ENCODE measurements at regions not wholly inside any gene's neighbourhood (a gene's known extent, or its start where the extent isn't known, plus 50 kb on each side); places are given as distances from the start of the nearest gene placed in this dataset.

GRCh38 chr10:131534836-131535235, 223.3 kb upstream of the TCERG1L start:
- ATAC-seq (no peak), FAIRE-seq (no peak), DNase-seq (ENCODE audit: low spot score) (no peak)
- CTCF ChIA-PET (ENCODE audit: low intra/inter-chr PET ratio, low total read pairs), result no interaction called here
- intact Hi-C loops (cut with micrococcal nuclease; ENCODE audit: unreplicated experiment), result no loop called here
- no peak overlapping the region for H3K27ac ChIP-seq (ENCODE audit: extremely low read length, insufficient read depth, low read length)
- peaks cover 6 to 42% of the 10 kb centered on the region in 2 experiments; a peak in 4 of 5 replicates for H3K27me3 ChIP-seq (ENCODE audit: control insufficient read depth in 1 of 2, insufficient read depth in 2 of 2, low read length in 2 of 2)
- no peak overlapping the region for H3K9ac ChIP-seq (ENCODE audit: insufficient read depth, low read depth, low read length)
- 14% methylated on average over 4 of the region's 11 CpGs for WGBS (ENCODE audit: low lambda C conversion rate)
- no peaks in the 10 kb centered on the region for H3K79me2 ChIP-seq (ENCODE audit: insufficient read depth, low read length)
- no peak overlapping the region for H3K4me3 ChIP-seq (replicated peaks in 1 of 3; ENCODE audit: insufficient read depth in 1 of 3, low read depth in 2 of 3, low read length in 3 of 3)
- TF ChIP-seq ZNF773 (CRISPR knock-in tag; IDR thresholded peaks at IDR 0.05; ENCODE audit: borderline replicate concordance) (no peak), ATM (IDR thresholded peaks at IDR 0.05; ENCODE audit: borderline replicate concordance) (no peak), ZNF747 (CRISPR knock-in tag; IDR thresholded peaks at IDR 0.05; ENCODE audit: borderline replicate concordance) (no peak)
- H4K20me1 ChIP-seq (ENCODE audit: insufficient read depth, low read length), result no peaks in the 10 kb centered on the region
- BruUV-seq (replicated peaks), result no TSS peak
- no peak overlapping the region for H3K4me2 ChIP-seq (ENCODE audit: low read depth, low read length)
- H2AFZ ChIP-seq (ENCODE audit: low read length), result no peak overlapping the region
- in situ Hi-C loops (cut with HindIII; ENCODE audit: extremely low pct_ligation_motif_present, low pct_unique_long_range_greater_than_20kb), result no loop called here
- no peaks in the 10 kb centered on the region for H3K4me1 ChIP-seq (ENCODE audit: insufficient read depth, low read length)
- POLR2A ChIA-PET, result no interaction called here
- H3K9me3 ChIP-seq (ENCODE audit: low read length), result no peaks in the 10 kb centered on the region
- H3K36me3 ChIP-seq (replicated peaks in 1 of 2; ENCODE audit: control insufficient read depth in 1 of 2, insufficient read depth in 2 of 2, low read length in 2 of 2), result no peaks in the 10 kb centered on the region

DNA sequence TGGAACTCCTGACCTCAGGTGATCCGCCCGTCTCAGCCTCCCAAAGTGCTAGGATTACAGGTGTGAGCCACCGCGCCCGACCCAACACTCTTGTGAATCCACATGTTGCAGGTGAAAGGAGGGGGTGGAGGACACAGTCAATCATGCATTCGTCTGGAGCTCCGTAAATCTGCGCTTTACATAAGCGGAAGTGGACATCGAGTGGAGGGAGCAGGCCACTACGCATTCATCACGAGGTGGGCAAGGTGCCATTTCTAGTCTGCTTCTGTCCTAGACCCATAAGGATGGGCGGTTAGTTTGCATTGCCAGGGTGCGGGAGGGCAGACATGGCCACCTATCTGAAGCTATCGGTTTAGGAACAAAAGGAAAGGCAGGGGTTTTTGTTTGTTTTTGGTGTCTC, 225.2 kb upstream of the TCERG1L start:
- ChIA-PET POLR2A (no interaction called here), CTCF (ENCODE audit: low intra/inter-chr PET ratio, low total read pairs) (no interaction called here)
- no peak overlapping the region for H3K27ac ChIP-seq (ENCODE audit: extremely low read length, insufficient read depth, low read length)
- peaks cover 4 to 33% of the 10 kb centered on the region in 2 experiments; a peak in 3 of 5 replicates for H3K27me3 ChIP-seq (ENCODE audit: control insufficient read depth in 1 of 2, insufficient read depth in 2 of 2, low read length in 2 of 2)
- H3K9me3 ChIP-seq (ENCODE audit: low read length), result no peaks in the 10 kb centered on the region
- H3K36me3 ChIP-seq (replicated peaks in 1 of 2; ENCODE audit: control insufficient read depth in 1 of 2, insufficient read depth in 2 of 2, low read length in 2 of 2), result no peaks in the 10 kb centered on the region
- no peak overlapping the region for H3K4me3 ChIP-seq (replicated peaks in 1 of 3; ENCODE audit: insufficient read depth in 1 of 3, low read depth in 2 of 3, low read length in 3 of 3)
- DNase-seq (ENCODE audit: low spot score) (no peak), ATAC-seq (no peak), FAIRE-seq (no peak)
- H2AFZ ChIP-seq (ENCODE audit: low read length), result no peak overlapping the region
- H3K4me1 ChIP-seq (ENCODE audit: insufficient read depth, low read length), result no peaks in the 10 kb centered on the region
- H3K9ac ChIP-seq (ENCODE audit: insufficient read depth, low read depth, low read length), result no peak overlapping the region
- in situ Hi-C loops (cut with HindIII; ENCODE audit: extremely low pct_ligation_motif_present, low pct_unique_long_range_greater_than_20kb), result no loop called here
- H4K20me1 ChIP-seq (ENCODE audit: insufficient read depth, low read length), result no peaks in the 10 kb centered on the region
- no peak overlapping the region for H3K4me2 ChIP-seq (ENCODE audit: low read depth, low read length)
- no TSS peak for BruUV-seq (replicated peaks)
- intact Hi-C loops (cut with micrococcal nuclease; ENCODE audit: unreplicated experiment), result no loop called here
- 50% methylated on average over 15 of the region's 15 CpGs for WGBS (ENCODE audit: low lambda C conversion rate)
- H3K79me2 ChIP-seq (ENCODE audit: insufficient read depth, low read length), result no peaks in the 10 kb centered on the region
- TF ChIP-seq RERE (CRISPR knock-in tag; IDR thresholded peaks at IDR 0.05; ENCODE audit: low read depth), result no peak
- no peak for TF ChIP-seq ZBTB7B (CRISPR knock-in tag; IDR thresholded peaks at IDR 0.05)
- no peak for TF ChIP-seq CENPT (CRISPR knock-in tag; IDR thresholded peaks at IDR 0.05; ENCODE audit: low read depth)
- no peak for TF ChIP-seq BRF2 (CRISPR knock-in tag; IDR thresholded peaks at IDR 0.05)
- no peak for TF ChIP-seq PBX3 (CRISPR knock-in tag; IDR thresholded peaks at IDR 0.05; ENCODE audit: borderline replicate concordance)
- TF ChIP-seq EP300 (IDR thresholded peaks at IDR 0.05; ENCODE audit: low read depth in 2 of 2, low read length in 2 of 2), result no peak
- no peak for TF ChIP-seq EP300 (CRISPR knock-in tag; IDR thresholded peaks at IDR 0.05; ENCODE audit: borderline replicate concordance)
